ENCODE measurements at regions not wholly inside any gene's neighbourhood (a gene's known extent, or its start where the extent isn't known, plus 50 kb on each side); places are given as distances from the start of the nearest gene placed in this dataset.
"Not testable (repeated sequence)": the region's sequence is repeated elsewhere in the genome, so short reads cannot be mapped to it uniquely, and the experiment has no call there.

- DNase-seq (ENCODE audit: low spot score), result no peak
Measured at GRCh38 chr16:9014389-9014788, 50.7 kb upstream of the USP7 start.

- no peak for DNase-seq (ENCODE audit: low spot score)
Measured at GRCh38 chr16:9015489-9015888, 51.8 kb upstream of the USP7 start.

GRCh38 chr16:9016005-9016404 lies 52.3 kb upstream of the USP7 start:
- not testable (repeated sequence) for DNase-seq (ENCODE audit: low spot score)

- DNase-seq (ENCODE audit: low spot score), result no peak
Measured at GRCh38 chr16:9016824-9017223, 53.1 kb upstream of the USP7 start.

- peak; percentile 26 for DNase-seq (ENCODE audit: low spot score)
Measured at GRCh38 chr16:9027070-9027799, 63.5 kb upstream of the USP7 start.

GRCh38 chr16:9028491-9028890 lies 63.0 kb upstream of the HAPSTR1 start:
- DNase-seq (ENCODE audit: low spot score), result not testable (repeated sequence)

- DNase-seq (ENCODE audit: low spot score), result no peak
Measured at GRCh38 chr16:9031107-9031506, 60.3 kb upstream of the HAPSTR1 start.

GRCh38 chr16:9033125-9033830 lies 58.2 kb upstream of the HAPSTR1 start:
- peak; percentile 35 for DNase-seq (ENCODE audit: low spot score)

- DNase-seq (ENCODE audit: low spot score), result no peak
Measured at GRCh38 chr16:9034056-9034455, 57.4 kb upstream of the HAPSTR1 start.

GRCh38 chr16:9035996-9036395 lies 55.4 kb upstream of the HAPSTR1 start:
- DNase-seq (ENCODE audit: low spot score), result no peak

- no peak for DNase-seq (ENCODE audit: low spot score)
Measured at GRCh38 chr16:9039210-9039609, 52.2 kb upstream of the HAPSTR1 start.

- no peak for DNase-seq (ENCODE audit: low spot score)
Measured at GRCh38 chr16:9040800-9041412, 50.5 kb upstream of the HAPSTR1 start.

Data from umbilical cord (tissue), 1 donor.